MM.1S (cell line): ENCODE measurements at regions not wholly inside any gene's neighbourhood (a gene's known extent, or its start where the extent isn't known, plus 50 kb on each side); places are given as distances from the start of the nearest gene placed in this dataset.

ENCODE experiments used
- DNase-seq: peaks from one replicate; pipeline ENCODE4 v3.0.0-alpha.2; 2015
- H2AFZ ChIP-seq: fragments of 300-600 bp; sonication (generic); 2 replicates; pipeline ENCODE4 v1.6.0; 2016; ENCODE audit warnings: antibody characterized with exemption, low read length
- H3F3A ChIP-seq: fragments of 300-600 bp; sonication (generic); 2 replicates; pipeline ENCODE4 v1.6.1; 2016; ENCODE audit warnings: mild to moderate bottlenecking, antibody characterized with exemption, low read length, moderate library complexity, mixed read lengths; ENCODE audit not compliant: insufficient read depth
- H3K27ac ChIP-seq: fragments of 300-600 bp; sonication (generic); 2 replicates; pipeline ENCODE4 v1.5.1; 2016; ENCODE audit warnings: mild to moderate bottlenecking, low read length
- H3K27me3 ChIP-seq: fragments of 300-600 bp; sonication (generic); replicated peaks from 2 replicates; pipeline ENCODE4 v1.6.0; 2016; ENCODE audit warnings: low read length; ENCODE audit not compliant: insufficient read depth
- H3K36me3 ChIP-seq: fragments of 300-600 bp; sonication (generic); replicated peaks from 2 replicates; pipeline ENCODE4 v1.6.1; 2016; ENCODE audit warnings: mild to moderate bottlenecking, low read length, mixed read lengths; ENCODE audit not compliant: insufficient read depth
- H3K4me1 ChIP-seq: fragments of 300-600 bp; sonication (generic); 2 replicates; pipeline ENCODE4 v1.6.1; 2016; ENCODE audit warnings: low read length, mixed read lengths
- H3K4me2 ChIP-seq: fragments of 300-600 bp; sonication (generic); 2 replicates; pipeline ENCODE4 v1.6.0; 2016; ENCODE audit warnings: low read depth, low read length
- H3K4me3 ChIP-seq: fragments of 300-600 bp; sonication (generic); 2 replicates; pipeline ENCODE4 v1.5.1; 2016; ENCODE audit warnings: low read length, mixed read lengths
- H3K79me2 ChIP-seq: fragments of 300-600 bp; sonication (generic); 2 replicates; pipeline ENCODE4 v1.6.1; 2016; ENCODE audit warnings: mixed run types, low read length, mixed read lengths
- H3K9ac ChIP-seq: fragments of 300-600 bp; sonication (generic); 2 replicates; pipeline ENCODE4 v1.6.1; 2016; ENCODE audit warnings: low read length, mixed read lengths
- H3K9me2 ChIP-seq: fragments of 300-600 bp; sonication (generic); replicated peaks from 2 replicates; pipeline ENCODE4 v1.6.1; 2016; ENCODE audit warnings: mild to moderate bottlenecking, low read length, mixed read lengths; ENCODE audit not compliant: insufficient read depth
- H3K9me3 ChIP-seq: fragments of 300-600 bp; sonication (generic); replicated peaks from 2 replicates; pipeline ENCODE4 v1.6.1; 2016; ENCODE audit warnings: mild to moderate bottlenecking, low read length, mixed read lengths; ENCODE audit not compliant: insufficient read depth
- H4K20me1 ChIP-seq: fragments of 300-600 bp; sonication (generic); 2 replicates; pipeline ENCODE4 v1.6.1; 2016; ENCODE audit warnings: mild to moderate bottlenecking, low read length, moderate library complexity, mixed read lengths; ENCODE audit not compliant: insufficient read depth
- CTCF ChIP-seq: fragments of 300-600 bp; sonication (generic); IDR thresholded peaks from 2 replicates; pipeline ENCODE4 v1.5.1; 2016; ENCODE audit warnings: antibody characterized with exemption, low read length, mixed read lengths
- EZH2 ChIP-seq: fragments of 300-600 bp; sonication (generic); optimal IDR thresholded peaks from 2 replicates; pipeline ENCODE3; 2017; ENCODE audit warnings: low read depth, mild to moderate bottlenecking, antibody characterized with exemption, low read length, mixed read lengths
- EZH2phosphoT487 ChIP-seq: fragments of 300-600 bp; sonication (generic); IDR thresholded peaks from 2 replicates; pipeline ENCODE4 v1.6.1; 2018; ENCODE audit warnings: antibody characterized with exemption, low read length

- Histone ChIP-seq H3K27ac (no peak overlapping the region), H3K9me2 (no peaks in the 10 kb centered on the region), H3K4me1 (no peaks in the 10 kb centered on the region), H3K4me3 (no peak overlapping the region), H2AFZ (no peak overlapping the region), H3K79me2 (no peaks in the 10 kb centered on the region), H3K27me3 (peaks cover 12% of the 10 kb centered on the region), H3K4me2 (no peak overlapping the region), H3F3A (no peaks in the 10 kb centered on the region), H3K9me3 (no peaks in the 10 kb centered on the region), H4K20me1 (no peaks in the 10 kb centered on the region), H3K9ac (no peak overlapping the region), H3K36me3 (no peaks in the 10 kb centered on the region)
- no peak for DNase-seq
- TF ChIP-seq CTCF (no peak), EZH2phosphoT487 (no peak), EZH2 (no peak)
Measured at GRCh38 chr19:29381353-29382203, 144.2 kb upstream of the VSTM2B start.

- H3K4me1 ChIP-seq = no peaks in the 10 kb centered on the region
- H4K20me1 ChIP-seq = no peaks in the 10 kb centered on the region
- no peak for DNase-seq
- no peak overlapping the region for H3K9ac ChIP-seq
- no peak overlapping the region for H3K27ac ChIP-seq
- TF ChIP-seq EZH2phosphoT487 (no peak), CTCF (no peak), EZH2 (no peak)
- H3K4me3 ChIP-seq = no peak overlapping the region
- no peak overlapping the region for H3K4me2 ChIP-seq
- no peak overlapping the region for H2AFZ ChIP-seq
- no peaks in the 10 kb centered on the region for H3F3A ChIP-seq
- H3K36me3 ChIP-seq = no peaks in the 10 kb centered on the region
- H3K79me2 ChIP-seq = no peaks in the 10 kb centered on the region
- H3K9me3 ChIP-seq = no peaks in the 10 kb centered on the region
- no peaks in the 10 kb centered on the region for H3K9me2 ChIP-seq
- H3K27me3 ChIP-seq = peaks cover 12% of the 10 kb centered on the region
Measured at GRCh38 chr19:29383696-29384095, 142.1 kb upstream of the VSTM2B start.

- Histone ChIP-seq H3K9me2 (no peaks in the 10 kb centered on the region), H3K9me3 (no peaks in the 10 kb centered on the region), H3K9ac (no peak overlapping the region), H3K36me3 (no peaks in the 10 kb centered on the region), H3K79me2 (no peaks in the 10 kb centered on the region), H2AFZ (no peak overlapping the region), H3K4me3 (no peak overlapping the region), H3K27me3 (peaks cover 12% of the 10 kb centered on the region), H3K4me2 (no peak overlapping the region), H3F3A (no peaks in the 10 kb centered on the region), H4K20me1 (no peaks in the 10 kb centered on the region), H3K27ac (no peak overlapping the region), H3K4me1 (no peaks in the 10 kb centered on the region)
- DNase-seq = no peak
- TF ChIP-seq CTCF (no peak), EZH2phosphoT487 (no peak), EZH2 (no peak)
Measured at GRCh38 chr19:29384656-29385055, 141.1 kb upstream of the VSTM2B start.
